Panc1 (cell line): ENCODE measurements at regions not wholly inside any gene's neighbourhood (a gene's known extent, or its start where the extent isn't known, plus 50 kb on each side); places are given as distances from the start of the nearest gene placed in this dataset.
"Not testable (repeated sequence)": the region's sequence is repeated elsewhere in the genome, so short reads cannot be mapped to it uniquely, and the experiment has no call there.

ENCODE experiments used
- ATAC-seq: fragments of 200-7000 bp; cut with Tn5 transposase; 2 replicates; pipeline ENCODE4 v1.9.1; 2020; ENCODE audit warnings: mild to moderate bottlenecking, moderate library complexity
- BruUV-seq: library from RNA; stranded (reverse); fragments of 400-500 nt; replicated peaks from 2 replicates; lab custom pipeline; 2021; lab: Mats Ljungman, UMichigan
- CTCF ChIA-PET: fragments of 300-600 bp; sonication (Branson Sonifier 250); formaldehyde crosslinking; loops from one replicate; lab custom pipeline; 2022; ENCODE audit warnings: antibody characterized with exemption; lab: Charles Lee
- POLR2A ChIA-PET: fragments of 300-600 bp; sonication (Branson Sonifier 250); formaldehyde crosslinking; loops from one replicate; lab custom pipeline; 2022; ENCODE audit warnings: antibody characterized with exemption; lab: Charles Lee
- DNase-seq: peaks from one replicate; pipeline ENCODE4 v3.0.0-alpha.2; 2010; ENCODE audit warnings: low read depth, low spot score
- H3K27ac ChIP-seq: 2 replicates; pipeline ENCODE4 v1.5.1; 2011; ENCODE audit warnings: mild to moderate bottlenecking, low read length, inconsistent platforms
- H3K27me3 ChIP-seq: fragments of 200-500 bp; sonication (Bioruptor generic); 2 replicates; pipeline ENCODE4 v1.6.0; 2014; ENCODE audit warnings: low read length, inconsistent platforms; ENCODE audit not compliant: control insufficient read depth, insufficient read depth
- H3K36me3 ChIP-seq: fragments of 200-500 bp; sonication (Bioruptor generic); 2 replicates; pipeline ENCODE4 v1.5.1; 2014; ENCODE audit warnings: inconsistent platforms, mild to moderate bottlenecking, low read length, moderate library complexity; ENCODE audit not compliant: control insufficient read depth, insufficient read depth
- H3K4me1 ChIP-seq: 2 replicates; pipeline ENCODE4 v1.5.1; 2011; ENCODE audit warnings: inconsistent platforms, mild to moderate bottlenecking, low read length, moderate library complexity; ENCODE audit not compliant: control insufficient read depth, insufficient read depth
- H3K4me3 ChIP-seq, 2 experiments: 2 replicates each; pipeline ENCODE4 v1.5.1; 2011 to 2012; ENCODE audit warnings: low read depth in 2 of 2, low read length in 2 of 2, mild to moderate bottlenecking in 2 of 2, inconsistent platforms in 1 of 2, moderate library complexity in 1 of 2
- H3K9me3 ChIP-seq: fragments of 200-500 bp; sonication (Bioruptor generic); 2 replicates; pipeline ENCODE4 v1.5.1; 2014; ENCODE audit warnings: low read depth, mild to moderate bottlenecking, inconsistent platforms, low read length, moderate library complexity; ENCODE audit not compliant: control insufficient read depth, insufficient read depth
- CTCF ChIP-seq: fragments of 450-650 bp; IDR thresholded peaks from 2 replicates; pipeline ENCODE4 v1.5.1; 2017; ENCODE audit warnings: mild to moderate bottlenecking
- POLR2AphosphoS5 ChIP-seq: IDR thresholded peaks from 2 replicates; pipeline ENCODE4 v1.6.1; 2012; ENCODE audit warnings: mild to moderate bottlenecking, low read depth, low read length, moderate library complexity
- SIN3A ChIP-seq: IDR thresholded peaks from 2 replicates; pipeline ENCODE4 v1.6.1; 2012; ENCODE audit warnings: low read depth, mild to moderate bottlenecking, low read length, moderate library complexity, borderline replicate concordance; ENCODE audit not compliant: insufficient read depth
- TCF7L2 ChIP-seq: IDR thresholded peaks from 2 replicates; pipeline ENCODE4 v1.6.1; 2011; ENCODE audit warnings: mild to moderate bottlenecking, low read depth, low read length, inconsistent platforms
- in situ Hi-C: cut with HindIII; loops from 2 replicates; pipeline ENCODE4 v1.10.0; 2016; ENCODE audit warnings: low sequenced_read_pairs, low pct_unique_long_range_greater_than_20kb
- intact Hi-C: fragments of 100-400 bp; cut with micrococcal nuclease; formaldehyde crosslinking; loops from one replicate; pipeline ENCODE4 v1.10.0; 2022; ENCODE audit not compliant: unreplicated experiment
- TF ChIP-seq, protein P1 (sequence below), 2 experiments: IDR thresholded peaks; 2 replicates each; pipeline ENCODE4 v1.6.1; 2011 to 2012; ENCODE audit warnings: low read depth in 2 of 2, control low read depth in 1 of 2, low read length in 1 of 2, mild to moderate bottlenecking in 1 of 2, moderate library complexity in 1 of 2; ENCODE audit not compliant: insufficient read depth in 1 of 2

DNA sequence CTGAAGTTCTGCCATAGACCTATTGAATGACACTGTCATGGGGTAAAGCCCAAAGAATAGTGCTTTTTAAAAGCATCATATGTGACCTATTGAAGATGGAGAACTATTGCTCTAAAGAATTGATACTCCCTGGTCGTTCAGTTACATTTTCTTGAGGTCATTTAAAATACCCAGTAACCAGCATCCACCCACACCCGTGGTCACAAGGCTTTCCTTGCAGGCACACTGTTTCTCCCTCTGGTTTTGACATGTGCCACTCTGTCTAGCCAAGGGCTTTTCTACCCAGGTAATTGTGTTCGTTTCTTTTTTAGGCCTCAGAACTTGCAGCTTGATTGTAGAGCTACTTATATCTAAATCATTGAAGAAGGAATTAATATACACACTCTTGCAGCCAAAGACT lies 68.3 kb upstream of the LYZL2 start:
- Histone ChIP-seq H3K27ac (no peak overlapping the region), H3K4me3 (no peak overlapping the region), H3K4me1 (no peaks in the 10 kb centered on the region), H3K27me3 (no peaks in the 10 kb centered on the region), H3K9me3 (no peaks in the 10 kb centered on the region), H3K36me3 (no peaks in the 10 kb centered on the region)
- no TSS peak for BruUV-seq
- intact Hi-C loops = no loop called here
- ChIA-PET POLR2A (no interaction called here), CTCF (no interaction called here)
- DNase-seq = no peak
- TF ChIP-seq SIN3A (no peak), POLR2AphosphoS5 (no peak), TCF7L2 (no peak), CTCF (no peak)
- TF ChIP-seq, protein P1, sequence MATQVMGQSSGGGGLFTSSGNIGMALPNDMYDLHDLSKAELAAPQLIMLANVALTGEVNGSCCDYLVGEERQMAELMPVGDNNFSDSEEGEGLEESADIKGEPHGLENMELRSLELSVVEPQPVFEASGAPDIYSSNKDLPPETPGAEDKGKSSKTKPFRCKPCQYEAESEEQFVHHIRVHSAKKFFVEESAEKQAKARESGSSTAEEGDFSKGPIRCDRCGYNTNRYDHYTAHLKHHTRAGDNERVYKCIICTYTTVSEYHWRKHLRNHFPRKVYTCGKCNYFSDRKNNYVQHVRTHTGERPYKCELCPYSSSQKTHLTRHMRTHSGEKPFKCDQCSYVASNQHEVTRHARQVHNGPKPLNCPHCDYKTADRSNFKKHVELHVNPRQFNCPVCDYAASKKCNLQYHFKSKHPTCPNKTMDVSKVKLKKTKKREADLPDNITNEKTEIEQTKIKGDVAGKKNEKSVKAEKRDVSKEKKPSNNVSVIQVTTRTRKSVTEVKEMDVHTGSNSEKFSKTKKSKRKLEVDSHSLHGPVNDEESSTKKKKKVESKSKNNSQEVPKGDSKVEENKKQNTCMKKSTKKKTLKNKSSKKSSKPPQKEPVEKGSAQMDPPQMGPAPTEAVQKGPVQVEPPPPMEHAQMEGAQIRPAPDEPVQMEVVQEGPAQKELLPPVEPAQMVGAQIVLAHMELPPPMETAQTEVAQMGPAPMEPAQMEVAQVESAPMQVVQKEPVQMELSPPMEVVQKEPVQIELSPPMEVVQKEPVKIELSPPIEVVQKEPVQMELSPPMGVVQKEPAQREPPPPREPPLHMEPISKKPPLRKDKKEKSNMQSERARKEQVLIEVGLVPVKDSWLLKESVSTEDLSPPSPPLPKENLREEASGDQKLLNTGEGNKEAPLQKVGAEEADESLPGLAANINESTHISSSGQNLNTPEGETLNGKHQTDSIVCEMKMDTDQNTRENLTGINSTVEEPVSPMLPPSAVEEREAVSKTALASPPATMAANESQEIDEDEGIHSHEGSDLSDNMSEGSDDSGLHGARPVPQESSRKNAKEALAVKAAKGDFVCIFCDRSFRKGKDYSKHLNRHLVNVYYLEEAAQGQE (IDR thresholded peaks at IDR 0.05; ENCODE audit: insufficient read depth in 1 of 2, low read depth in 2 of 2, low read length in 1 of 2) = no peak
- no peak for ATAC-seq
- in situ Hi-C loops = no loop called here

- H3K4me1 ChIP-seq, H3K27me3 ChIP-seq, H3K36me3 ChIP-seq, POLR2A ChIA-PET, ATAC-seq, H3K4me3 ChIP-seq, in situ Hi-C loops, BruUV-seq, intact Hi-C loops, H3K27ac ChIP-seq, H3K9me3 ChIP-seq, DNase-seq, CTCF ChIA-PET: not testable (repeated sequence)
Measured at GRCh38 chr10:30697221-30697620, 67.7 kb upstream of the LYZL2 start.

DNA sequence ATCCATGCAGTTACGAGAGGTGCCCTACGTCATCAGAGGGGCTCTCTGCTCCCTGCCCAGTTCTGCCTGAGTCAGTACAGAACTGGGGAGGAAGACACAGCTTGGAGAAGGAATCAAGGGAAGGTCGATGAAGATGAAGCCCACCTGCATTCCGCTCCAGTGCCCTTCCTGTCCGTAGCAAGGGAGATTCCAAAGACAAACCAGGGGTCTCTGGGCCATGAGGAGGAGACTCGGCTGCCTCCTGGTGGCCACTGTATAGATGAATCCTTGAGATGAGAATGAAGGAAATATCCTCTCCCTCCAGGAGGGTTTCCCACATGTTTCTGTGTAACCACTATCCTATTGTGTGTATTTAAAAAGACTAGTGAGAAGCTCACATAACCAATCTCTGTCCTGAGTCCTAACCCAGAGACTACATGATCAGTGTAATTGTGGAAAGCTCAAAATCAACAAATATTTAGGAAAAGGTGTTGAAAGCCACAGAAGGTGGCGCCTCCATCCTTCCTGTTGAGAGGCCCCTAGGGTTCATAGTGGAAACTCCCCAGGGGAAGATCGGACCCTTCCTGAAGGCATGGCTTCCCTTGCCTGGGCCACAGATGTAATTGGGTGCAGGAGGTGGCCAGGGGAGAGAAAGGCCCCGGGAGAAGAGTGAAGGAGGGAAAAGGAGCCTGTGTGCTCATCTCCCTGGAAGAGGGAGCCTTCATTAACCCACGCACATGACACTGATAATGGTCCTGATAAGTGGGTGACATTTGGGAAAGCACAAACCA lies 67.0 kb upstream of the LYZL2 start:
- intact Hi-C loops, H3K4me1 ChIP-seq, H3K27me3 ChIP-seq, CTCF ChIA-PET, BruUV-seq, DNase-seq, in situ Hi-C loops, H3K36me3 ChIP-seq, H3K27ac ChIP-seq, POLR2A ChIA-PET, H3K9me3 ChIP-seq, H3K4me3 ChIP-seq: not testable (repeated sequence)
- peak; percentile 45 for TF ChIP-seq CTCF
- peak; percentile 65; the same call in 1 of the 2 replicates for ATAC-seq

DNA sequence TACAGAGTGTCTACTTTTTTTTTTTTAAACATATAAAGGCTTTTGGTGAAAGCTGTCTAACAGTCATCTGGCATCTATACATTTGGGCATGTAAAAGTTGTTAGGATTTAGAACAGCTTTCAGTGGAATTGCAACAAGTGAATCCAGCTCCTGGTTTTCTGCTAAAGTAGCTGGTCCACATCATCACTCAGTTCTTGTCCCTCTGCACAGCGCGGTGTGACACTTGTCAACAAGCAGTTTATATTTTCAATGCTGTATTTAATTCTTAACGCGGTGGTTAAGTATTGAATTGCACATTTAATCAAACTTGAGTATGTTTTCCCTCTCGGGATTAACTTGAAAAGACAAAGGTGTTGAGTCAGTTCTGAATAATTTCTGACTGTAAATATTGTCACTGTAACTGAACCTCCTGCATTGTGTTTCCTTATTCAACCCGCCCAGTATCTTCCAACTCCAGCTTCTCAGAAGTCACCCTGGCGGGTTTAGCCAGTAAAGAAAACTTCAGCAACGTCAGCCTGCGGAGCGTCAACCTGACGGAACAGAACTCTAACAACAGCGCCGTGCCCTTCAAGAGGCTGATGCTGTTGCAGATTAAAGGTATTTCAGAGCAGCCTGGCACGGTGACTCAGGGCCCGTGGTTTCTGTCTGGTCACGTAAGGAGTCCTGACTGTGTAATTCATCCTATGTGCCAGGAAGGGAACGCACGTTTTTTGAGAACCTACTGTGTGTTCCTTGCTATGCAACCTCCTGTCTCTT lies 66.1 kb upstream of the LYZL2 start:
- in situ Hi-C loops, BruUV-seq, H3K9me3 ChIP-seq, H3K27ac ChIP-seq, CTCF ChIA-PET, intact Hi-C loops, H3K27me3 ChIP-seq, DNase-seq, POLR2A ChIA-PET, H3K4me1 ChIP-seq, H3K36me3 ChIP-seq: not testable (repeated sequence)
- peak; percentile 80 for ATAC-seq
- H3K4me3 ChIP-seq = 0 out of 4 replicates have a peak overlapping the region, but pooled peaks of 1 of the 2 experiments have one; percentile 8
